ENCODE measurements at regions not wholly inside any gene's neighbourhood (a gene's known extent, or its start where the extent isn't known, plus 50 kb on each side); places are given as distances from the start of the nearest gene placed in this dataset.

- Mint-ChIP-seq H3K9me3 (no peaks in the 10 kb centered on the region), H3K36me3 (ENCODE audit: low read depth) (no peaks in the 10 kb centered on the region), H3K27ac (no peak overlapping the region), H3K27me3 (ENCODE audit: low read depth) (no peaks in the 10 kb centered on the region), H3K4me1 (no peaks in the 10 kb centered on the region), H3K4me3 (no peak overlapping the region)
- no peak for TF ChIP-seq CTCF (IDR thresholded peaks at IDR 0.05; ENCODE audit: unreplicated experiment in 3 of 3)
These were observed 374.6 kb upstream of the ARGLU1 start for GRCh38 chr13:106942563-106942962.

GRCh38 chr13:106941779-106942178 lies 373.8 kb upstream of the ARGLU1 start:
- no peak overlapping the region for H3K4me3 Mint-ChIP-seq
- no peaks in the 10 kb centered on the region for H3K4me1 Mint-ChIP-seq
- H3K27me3 Mint-ChIP-seq (ENCODE audit: low read depth) = no peaks in the 10 kb centered on the region
- no peak for TF ChIP-seq CTCF (IDR thresholded peaks at IDR 0.05; ENCODE audit: unreplicated experiment in 3 of 3)
- H3K36me3 Mint-ChIP-seq (ENCODE audit: low read depth) = no peaks in the 10 kb centered on the region
- H3K9me3 Mint-ChIP-seq = no peaks in the 10 kb centered on the region
- H3K27ac Mint-ChIP-seq = no peak overlapping the region

GRCh38 chr13:106927421-106927820 lies 359.5 kb upstream of the ARGLU1 start:
- no peak for TF ChIP-seq CTCF (IDR thresholded peaks at IDR 0.05; ENCODE audit: unreplicated experiment in 3 of 3)
- Mint-ChIP-seq H3K36me3 (ENCODE audit: low read depth) (no peaks in the 10 kb centered on the region), H3K27ac (no peak overlapping the region), H3K9me3 (peaks cover 1% of the 10 kb centered on the region), H3K4me1 (peaks cover under 1% of the 10 kb centered on the region), H3K4me3 (no peak overlapping the region), H3K27me3 (ENCODE audit: low read depth) (peaks cover 10% of the 10 kb centered on the region)

- H3K27me3 Mint-ChIP-seq (ENCODE audit: low read depth) = peaks cover 18% of the 10 kb centered on the region
- H3K27ac Mint-ChIP-seq = peak overlapping the region in 1 of 3 experiments; percentile 17
- H3K4me1 Mint-ChIP-seq = peaks cover 29% of the 10 kb centered on the region
- H3K36me3 Mint-ChIP-seq (ENCODE audit: low read depth) = no peaks in the 10 kb centered on the region
- no peak for TF ChIP-seq CTCF (IDR thresholded peaks at IDR 0.05; ENCODE audit: unreplicated experiment in 3 of 3)
- H3K4me3 Mint-ChIP-seq = no peak overlapping the region
- H3K9me3 Mint-ChIP-seq = no peaks in the 10 kb centered on the region
These were observed 354.4 kb upstream of the ARGLU1 start for GRCh38 chr13:106922384-106922783.

- H3K4me3 Mint-ChIP-seq = peak overlapping the region; percentile 57 to 70 (median 70)
- H3K27me3 Mint-ChIP-seq (ENCODE audit: low read depth) = peaks cover 16% of the 10 kb centered on the region
- H3K9me3 Mint-ChIP-seq = no peaks in the 10 kb centered on the region
- H3K27ac Mint-ChIP-seq = peak overlapping the region; percentile 84 to 95 (median 91)
- no peaks in the 10 kb centered on the region for H3K36me3 Mint-ChIP-seq (ENCODE audit: low read depth)
- no peak for TF ChIP-seq CTCF (IDR thresholded peaks at IDR 0.05; ENCODE audit: unreplicated experiment in 3 of 3)
- peaks cover 29% of the 10 kb centered on the region for H3K4me1 Mint-ChIP-seq
These were observed 351.7 kb upstream of the ARGLU1 start for GRCh38 chr13:106919638-106920037.

- H3K4me3 Mint-ChIP-seq = peak overlapping the region; percentile 57 to 70 (median 70)
- H3K9me3 Mint-ChIP-seq = no peaks in the 10 kb centered on the region
- H3K27ac Mint-ChIP-seq = peak overlapping the region; percentile 84 to 95 (median 91)
- H3K4me1 Mint-ChIP-seq = peaks cover 29% of the 10 kb centered on the region
- H3K27me3 Mint-ChIP-seq (ENCODE audit: low read depth) = peaks cover 18% of the 10 kb centered on the region
- no peak for TF ChIP-seq CTCF (IDR thresholded peaks at IDR 0.05; ENCODE audit: unreplicated experiment in 3 of 3)
- no peaks in the 10 kb centered on the region for H3K36me3 Mint-ChIP-seq (ENCODE audit: low read depth)
These were observed 351.2 kb upstream of the ARGLU1 start for GRCh38 chr13:106919133-106919532.
